NT2/D1 (cell line): ENCODE measurements at regions not wholly inside any gene's neighbourhood (a gene's known extent, or its start where the extent isn't known, plus 50 kb on each side); places are given as distances from the start of the nearest gene placed in this dataset.

Experiments used
- SUZ12 ChIP-seq: IDR thresholded peaks from 2 replicates; pipeline ENCODE4 v1.6.1; 2011; ENCODE audit not compliant: insufficient read length, insufficient read depth; ENCODE audit errors: extremely low read depth
- ZNF274 ChIP-seq: IDR thresholded peaks from 2 replicates; pipeline ENCODE4 v1.6.1; 2011; ENCODE audit warnings: mild to moderate bottlenecking, low read depth, low read length

DNA sequence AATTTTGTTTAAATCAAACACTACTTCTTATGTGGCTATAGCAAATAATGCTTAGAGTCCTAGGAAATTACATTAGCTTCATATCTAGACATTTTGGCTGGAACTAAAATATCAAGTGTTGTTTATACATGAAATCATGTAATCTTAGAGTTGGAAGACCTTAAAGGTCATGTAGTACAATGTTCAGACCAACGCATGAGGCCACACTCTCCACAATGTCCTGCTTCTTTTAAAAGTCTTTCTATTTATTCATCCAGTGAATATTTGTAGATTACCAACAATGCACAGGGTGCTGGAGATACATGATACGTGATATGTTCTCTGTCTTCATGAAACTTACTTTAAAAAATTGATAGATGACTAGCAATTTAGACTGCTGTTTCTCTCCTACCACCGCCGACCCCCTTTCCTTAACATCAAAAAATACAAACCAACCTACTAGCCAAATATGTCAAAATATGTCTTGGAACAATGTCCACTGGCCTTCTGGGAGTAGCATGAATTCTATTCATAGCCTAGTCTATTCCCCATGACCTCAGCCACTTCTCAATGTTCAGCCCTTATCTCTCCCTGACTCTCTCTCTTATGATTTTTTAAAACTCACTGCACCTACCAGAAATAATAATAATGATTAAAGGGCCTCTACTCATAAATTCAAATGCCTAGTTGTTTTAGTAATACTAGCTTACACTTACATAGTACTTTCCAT lies 59.5 kb upstream of the CAV2 start:
- TF ChIP-seq ZNF274 (no peak), SUZ12 (no peak)
